ENCODE measurements at regions not wholly inside any gene's neighbourhood (a gene's known extent, or its start where the extent isn't known, plus 50 kb on each side); places are given as distances from the start of the nearest gene placed in this dataset.

GRCh38 chr20:60888771-60889170, 363.3 kb upstream of the CDH4 start:
- peak in 1 of 2 donors; percentile 33 for DNase-seq
- 74 to 86% (median 79%) methylated on average over 8 of the region's 8 CpGs for WGBS, 5 donors

DNA sequence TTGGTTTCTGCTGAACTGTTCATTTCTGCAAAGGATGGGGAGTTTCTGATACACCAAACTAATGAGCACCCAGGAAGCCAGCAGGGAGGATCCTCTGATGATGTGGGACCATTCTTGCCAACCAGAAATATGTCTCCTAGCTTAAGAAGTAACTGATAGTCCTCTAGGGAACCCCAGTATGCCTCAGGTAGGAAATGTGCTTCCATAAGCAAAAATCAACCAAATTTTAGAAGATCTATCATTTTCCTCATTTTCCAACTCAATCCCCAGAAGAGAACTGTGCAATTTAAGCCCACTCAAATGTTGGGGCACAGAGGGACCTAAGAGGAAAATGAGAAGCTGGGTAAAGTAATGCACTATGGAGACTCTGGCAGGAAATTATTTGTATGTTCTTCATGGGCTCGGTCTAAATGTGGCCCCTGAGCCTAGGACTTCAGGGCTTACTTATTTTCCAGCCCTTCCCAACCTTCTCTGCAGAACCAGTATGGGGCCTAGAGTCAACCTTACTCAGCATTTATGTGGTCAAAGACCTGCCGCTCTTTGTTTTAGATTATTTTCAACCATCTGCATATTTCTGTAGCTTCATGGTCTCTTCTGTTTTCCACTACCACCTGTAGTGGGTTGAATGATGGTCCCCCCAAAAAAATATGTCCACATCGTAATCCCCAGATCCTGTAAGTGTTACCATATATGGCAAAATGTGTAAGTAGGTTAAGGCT, 359.8 kb upstream of the CDH4 start:
- Histone ChIP-seq H3K27ac (no peak overlapping the region), H3K4me1 (no peaks in the 10 kb centered on the region), H3K9me3 (peaks cover 0 to 8% (median 4%) of the 10 kb centered on the region in 4 donors), H3K27me3 (peaks cover 0 to 4% (median 0%) of the 10 kb centered on the region in 3 donors), H3K36me3 (no peaks in the 10 kb centered on the region), H3K4me3 (no peak overlapping the region)
- TF ChIP-seq POLR2AphosphoS5 (IDR thresholded peaks at IDR 0.05), result no peak
- WGBS, 5 donors, result 74 to 85% (median 78%) methylated on average over 3 of the region's 3 CpGs
- intact Hi-C loops (cut with DNase I; ENCODE audit: low total_unique reads), result no loop called here
- DNase-seq, result no peak

More at GRCh38 chr20:60888771-60889170, 363.3 kb upstream of the CDH4 start:
- Histone ChIP-seq H3K4me3 (no peak overlapping the region), H3K4me1 (no peaks in the 10 kb centered on the region), H3K9me3 (peaks cover 0 to 8% (median 4%) of the 10 kb centered on the region in 4 donors), H3K36me3 (no peaks in the 10 kb centered on the region), H3K27me3 (peaks cover 0 to 4% (median 0%) of the 10 kb centered on the region in 3 donors), H3K27ac (no peak overlapping the region)
- intact Hi-C loops (cut with DNase I; ENCODE audit: low total_unique reads), result no loop called here
- TF ChIP-seq POLR2AphosphoS5 (IDR thresholded peaks at IDR 0.05) (no peak), POLR2A (IDR thresholded peaks at IDR 0.05) (no peak)

- Histone ChIP-seq H3K27ac (no peak overlapping the region), H3K27me3 (peaks cover 0 to 4% (median 0%) of the 10 kb centered on the region in 3 donors), H3K4me1 (no peaks in the 10 kb centered on the region), H3K4me3 (no peak overlapping the region), H3K9me3 (peaks cover 0 to 8% (median 4%) of the 10 kb centered on the region in 4 donors), H3K36me3 (no peaks in the 10 kb centered on the region)
- no peak for TF ChIP-seq POLR2AphosphoS5 (IDR thresholded peaks at IDR 0.05)
- no peak for TF ChIP-seq EP300 (IDR thresholded peaks at IDR 0.05)
- TF ChIP-seq CTCF (IDR thresholded peaks at IDR 0.05), result no peak
- TF ChIP-seq POLR2A (IDR thresholded peaks at IDR 0.05), result no peak
- intact Hi-C loops (cut with DNase I; ENCODE audit: low total_unique reads), result no loop called here
- DNase-seq, result peak in 1 of 2 donors; percentile 16
- 69 to 83% (median 80%) methylated on average over 5 of the region's 5 CpGs for WGBS, 5 donors
Observed at GRCh38 chr20:60894091-60894490, 358.0 kb upstream of the CDH4 start.

- no peak overlapping the region for H3K4me3 ChIP-seq
- no peak for DNase-seq
- WGBS, 5 donors, result 81 to 97% (median 92%) methylated on average over 5 of the region's 5 CpGs
- no peaks in the 10 kb centered on the region for H3K4me1 ChIP-seq
- peaks cover 0 to 4% (median 0%) of the 10 kb centered on the region in 3 donors for H3K27me3 ChIP-seq
- H3K36me3 ChIP-seq, result no peaks in the 10 kb centered on the region
- TF ChIP-seq POLR2A (IDR thresholded peaks at IDR 0.05), result no peak
- no peak for TF ChIP-seq CTCF (IDR thresholded peaks at IDR 0.05)
- TF ChIP-seq EP300 (IDR thresholded peaks at IDR 0.05), result no peak
- no peak for TF ChIP-seq POLR2AphosphoS5 (IDR thresholded peaks at IDR 0.05)
- intact Hi-C loops (cut with DNase I; ENCODE audit: low total_unique reads), result no loop called here
- H3K9me3 ChIP-seq, result peaks cover 0 to 6% (median 4%) of the 10 kb centered on the region in 4 donors
- H3K27ac ChIP-seq, result no peak overlapping the region
Observed at GRCh38 chr20:60895363-60896079, 356.5 kb upstream of the CDH4 start.

GRCh38 chr20:60897976-60898375, 354.1 kb upstream of the CDH4 start:
- no peak for TF ChIP-seq CTCF (IDR thresholded peaks at IDR 0.05)
- Histone ChIP-seq H3K27me3 (peaks cover 0 to 8% (median 0%) of the 10 kb centered on the region in 3 donors), H3K9me3 (peaks cover 0 to 28% (median 22%) of the 10 kb centered on the region in 4 donors), H3K36me3 (no peaks in the 10 kb centered on the region), H3K27ac (no peak overlapping the region), H3K4me1 (no peaks in the 10 kb centered on the region), H3K4me3 (no peak overlapping the region)
- DNase-seq, result no peak
- intact Hi-C loops (cut with DNase I; ENCODE audit: low total_unique reads), result no loop called here
- WGBS, 5 donors, result 34 to 49% (median 39%) methylated on average over 2 of the region's 2 CpGs

All from stomach (tissue), 8 donors.